ENCODE measurements at regions not wholly inside any gene's neighbourhood (a gene's known extent, or its start where the extent isn't known, plus 50 kb on each side); places are given as distances from the start of the nearest gene placed in this dataset.

GRCh38 chr7:25307624-25308023 is 79.3 kb upstream of the NPVF start:
- TF ChIP-seq POLR2A (IDR thresholded peaks at IDR 0.05) (no peak), CTCF (IDR thresholded peaks at IDR 0.05) (no peak)

All from Peyer's patch (tissue), 4 donors.